ENCODE measurements at regions not wholly inside any gene's neighbourhood (a gene's known extent, or its start where the extent isn't known, plus 50 kb on each side); places are given as distances from the start of the nearest gene placed in this dataset.

- H3K27ac ChIP-seq (ENCODE audit: low read depth in 1 of 2, low read length in 2 of 2) = no peak overlapping the region
- 86% methylated on average over 1 of the region's 1 CpG for WGBS
- H3K36me3 ChIP-seq (ENCODE audit: control insufficient read depth in 4 of 4, insufficient read depth in 3 of 4, low read depth in 1 of 4, low read length in 3 of 4) = no peaks in the 10 kb centered on the region
- no peak for DNase-seq (ENCODE audit: low spot score)
- H3K9ac ChIP-seq (ENCODE audit: low read depth in 1 of 2, low read length in 2 of 2) = no peak overlapping the region
- no peak for TF ChIP-seq NR2F2 (IDR thresholded peaks at IDR 0.05)
- TF ChIP-seq, protein P1, sequence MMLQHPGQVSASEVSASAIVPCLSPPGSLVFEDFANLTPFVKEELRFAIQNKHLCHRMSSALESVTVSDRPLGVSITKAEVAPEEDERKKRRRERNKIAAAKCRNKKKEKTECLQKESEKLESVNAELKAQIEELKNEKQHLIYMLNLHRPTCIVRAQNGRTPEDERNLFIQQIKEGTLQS (IDR thresholded peaks at IDR 0.05) = no peak
- no peak for TF ChIP-seq HNF4G (IDR thresholded peaks at IDR 0.05)
- TF ChIP-seq, protein P2, sequence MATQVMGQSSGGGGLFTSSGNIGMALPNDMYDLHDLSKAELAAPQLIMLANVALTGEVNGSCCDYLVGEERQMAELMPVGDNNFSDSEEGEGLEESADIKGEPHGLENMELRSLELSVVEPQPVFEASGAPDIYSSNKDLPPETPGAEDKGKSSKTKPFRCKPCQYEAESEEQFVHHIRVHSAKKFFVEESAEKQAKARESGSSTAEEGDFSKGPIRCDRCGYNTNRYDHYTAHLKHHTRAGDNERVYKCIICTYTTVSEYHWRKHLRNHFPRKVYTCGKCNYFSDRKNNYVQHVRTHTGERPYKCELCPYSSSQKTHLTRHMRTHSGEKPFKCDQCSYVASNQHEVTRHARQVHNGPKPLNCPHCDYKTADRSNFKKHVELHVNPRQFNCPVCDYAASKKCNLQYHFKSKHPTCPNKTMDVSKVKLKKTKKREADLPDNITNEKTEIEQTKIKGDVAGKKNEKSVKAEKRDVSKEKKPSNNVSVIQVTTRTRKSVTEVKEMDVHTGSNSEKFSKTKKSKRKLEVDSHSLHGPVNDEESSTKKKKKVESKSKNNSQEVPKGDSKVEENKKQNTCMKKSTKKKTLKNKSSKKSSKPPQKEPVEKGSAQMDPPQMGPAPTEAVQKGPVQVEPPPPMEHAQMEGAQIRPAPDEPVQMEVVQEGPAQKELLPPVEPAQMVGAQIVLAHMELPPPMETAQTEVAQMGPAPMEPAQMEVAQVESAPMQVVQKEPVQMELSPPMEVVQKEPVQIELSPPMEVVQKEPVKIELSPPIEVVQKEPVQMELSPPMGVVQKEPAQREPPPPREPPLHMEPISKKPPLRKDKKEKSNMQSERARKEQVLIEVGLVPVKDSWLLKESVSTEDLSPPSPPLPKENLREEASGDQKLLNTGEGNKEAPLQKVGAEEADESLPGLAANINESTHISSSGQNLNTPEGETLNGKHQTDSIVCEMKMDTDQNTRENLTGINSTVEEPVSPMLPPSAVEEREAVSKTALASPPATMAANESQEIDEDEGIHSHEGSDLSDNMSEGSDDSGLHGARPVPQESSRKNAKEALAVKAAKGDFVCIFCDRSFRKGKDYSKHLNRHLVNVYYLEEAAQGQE (IDR thresholded peaks at IDR 0.05) = no peak
- no peak for TF ChIP-seq RAD21 (IDR thresholded peaks at IDR 0.05)
- TF ChIP-seq TAF1 (conservative IDR thresholded peaks at IDR 0.05) = no peak
- no peak for TF ChIP-seq YY1 (IDR thresholded peaks at IDR 0.05)
- TF ChIP-seq, protein P3, sequence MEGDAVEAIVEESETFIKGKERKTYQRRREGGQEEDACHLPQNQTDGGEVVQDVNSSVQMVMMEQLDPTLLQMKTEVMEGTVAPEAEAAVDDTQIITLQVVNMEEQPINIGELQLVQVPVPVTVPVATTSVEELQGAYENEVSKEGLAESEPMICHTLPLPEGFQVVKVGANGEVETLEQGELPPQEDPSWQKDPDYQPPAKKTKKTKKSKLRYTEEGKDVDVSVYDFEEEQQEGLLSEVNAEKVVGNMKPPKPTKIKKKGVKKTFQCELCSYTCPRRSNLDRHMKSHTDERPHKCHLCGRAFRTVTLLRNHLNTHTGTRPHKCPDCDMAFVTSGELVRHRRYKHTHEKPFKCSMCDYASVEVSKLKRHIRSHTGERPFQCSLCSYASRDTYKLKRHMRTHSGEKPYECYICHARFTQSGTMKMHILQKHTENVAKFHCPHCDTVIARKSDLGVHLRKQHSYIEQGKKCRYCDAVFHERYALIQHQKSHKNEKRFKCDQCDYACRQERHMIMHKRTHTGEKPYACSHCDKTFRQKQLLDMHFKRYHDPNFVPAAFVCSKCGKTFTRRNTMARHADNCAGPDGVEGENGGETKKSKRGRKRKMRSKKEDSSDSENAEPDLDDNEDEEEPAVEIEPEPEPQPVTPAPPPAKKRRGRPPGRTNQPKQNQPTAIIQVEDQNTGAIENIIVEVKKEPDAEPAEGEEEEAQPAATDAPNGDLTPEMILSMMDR (IDR thresholded peaks at IDR 0.05; ENCODE audit: low read depth, low read length, missing input control) = no peak
- TF ChIP-seq FOXA2 (IDR thresholded peaks at IDR 0.05) = no peak
- no peak for TF ChIP-seq JUND (IDR thresholded peaks at IDR 0.05)
- no peaks in the 10 kb centered on the region for H3K9me3 ChIP-seq (ENCODE audit: control insufficient read depth in 4 of 4, low read length in 3 of 4)
- H3K4me1 ChIP-seq (ENCODE audit: control insufficient read depth in 4 of 4, insufficient read depth in 4 of 4, low read length in 3 of 4) = no peaks in the 10 kb centered on the region
- H3K4me3 ChIP-seq (ENCODE audit: low read depth in 1 of 3, low read length in 3 of 3) = no peak overlapping the region
- H3K27me3 ChIP-seq (ENCODE audit: control insufficient read depth in 4 of 4, insufficient read depth in 4 of 4, low read length in 3 of 4) = peaks cover 0 to 3% (median 0%) of the 10 kb centered on the region in 4 donors
These were observed 76.4 kb downstream of the HRH4 start for GRCh38 chr18:24536834-24537233.

DNA sequence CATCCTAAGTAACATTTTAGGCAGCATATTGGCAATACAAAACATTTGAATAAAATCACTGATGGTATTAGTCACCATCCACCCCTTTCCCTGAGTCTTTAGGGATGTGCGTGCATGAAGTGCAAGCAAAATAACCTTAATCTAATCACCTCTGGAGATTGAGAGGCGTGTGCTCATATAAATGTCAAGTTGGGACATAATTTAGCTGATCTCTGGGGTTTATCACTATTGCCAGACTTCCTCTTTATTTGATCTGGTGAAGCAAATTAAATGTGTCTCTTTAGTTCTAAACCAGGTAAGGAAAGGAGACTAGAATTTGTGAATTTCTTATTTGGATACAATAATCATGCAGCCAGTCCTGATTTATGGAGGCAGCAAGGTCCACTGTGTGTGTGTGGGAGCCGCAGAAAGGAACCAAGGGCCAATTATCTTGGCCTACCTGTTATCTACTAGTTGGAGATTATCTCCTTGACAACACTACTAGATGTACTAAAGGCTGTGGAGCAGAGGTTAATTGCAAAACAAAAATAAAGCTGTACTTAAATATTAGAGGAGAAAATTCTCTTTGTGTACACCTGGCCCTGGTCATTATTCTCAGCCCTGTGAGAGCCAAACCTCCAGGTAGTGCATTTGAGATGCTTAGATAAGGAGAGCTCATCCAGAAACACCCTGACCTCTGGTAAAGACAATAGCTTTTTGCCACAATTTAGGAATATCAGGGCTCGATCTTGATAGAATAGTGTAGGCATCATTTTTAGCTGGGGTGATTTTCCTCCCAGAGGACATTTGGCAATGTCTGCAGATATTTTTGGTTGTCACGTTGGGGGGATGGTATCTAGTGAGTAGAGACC is 78.2 kb downstream of the HRH4 start:
- no peaks in the 10 kb centered on the region for H3K4me1 ChIP-seq (ENCODE audit: control insufficient read depth in 4 of 4, insufficient read depth in 4 of 4, low read length in 3 of 4)
- no peak overlapping the region for H3K4me3 ChIP-seq (ENCODE audit: low read depth in 1 of 3, low read length in 3 of 3)
- peaks cover 0 to 5% (median 0%) of the 10 kb centered on the region in 4 donors for H3K27me3 ChIP-seq (ENCODE audit: control insufficient read depth in 4 of 4, insufficient read depth in 4 of 4, low read length in 3 of 4)
- 47% methylated on average over 5 of the region's 5 CpGs for WGBS
- no peaks in the 10 kb centered on the region for H3K36me3 ChIP-seq (ENCODE audit: control insufficient read depth in 4 of 4, insufficient read depth in 3 of 4, low read depth in 1 of 4, low read length in 3 of 4)
- no peaks in the 10 kb centered on the region for H3K9me3 ChIP-seq (ENCODE audit: control insufficient read depth in 4 of 4, low read length in 3 of 4)
- no peak overlapping the region for H3K27ac ChIP-seq (ENCODE audit: low read depth in 1 of 2, low read length in 2 of 2)
- H3K9ac ChIP-seq (ENCODE audit: low read depth in 1 of 2, low read length in 2 of 2) = no peak overlapping the region
- no peak for DNase-seq (ENCODE audit: low spot score)
- TF ChIP-seq YY1 (IDR thresholded peaks at IDR 0.05) = no peak
- no peak for TF ChIP-seq TAF1 (conservative IDR thresholded peaks at IDR 0.05)
- TF ChIP-seq, protein P2 (IDR thresholded peaks at IDR 0.05) = no peak
- TF ChIP-seq NR2F2 (IDR thresholded peaks at IDR 0.05) = no peak
- TF ChIP-seq ZBTB33 (IDR thresholded peaks at IDR 0.05) = no peak
- no peak for TF ChIP-seq FOXA1 (IDR thresholded peaks at IDR 0.05)
- no peak for TF ChIP-seq EGR1 (IDR thresholded peaks at IDR 0.05; ENCODE audit: low read depth in 2 of 2)
- no peak for TF ChIP-seq JUND (IDR thresholded peaks at IDR 0.05)
- no peak for TF ChIP-seq RXRA (IDR thresholded peaks at IDR 0.05)
- no peak for TF ChIP-seq HNF4A (conservative IDR thresholded peaks at IDR 0.05)
- TF ChIP-seq, protein P1 (IDR thresholded peaks at IDR 0.05) = no peak
- TF ChIP-seq RAD21 (IDR thresholded peaks at IDR 0.05) = no peak
- TF ChIP-seq MAX (IDR thresholded peaks at IDR 0.05) = no peak

All from liver (tissue), 8 donors.